Gastroesophageal sphincter (tissue), 3 donors: ENCODE measurements at regions not wholly inside any gene's neighbourhood (a gene's known extent, or its start where the extent isn't known, plus 50 kb on each side); places are given as distances from the start of the nearest gene placed in this dataset.

Source experiments
- EP300 ChIP-seq: sonication (generic); formaldehyde crosslinking; IDR thresholded peaks from one replicate; pipeline ENCODE4 v1.6.1; 2017; ENCODE audit warnings: antibody characterized with exemption, mild to moderate bottlenecking
- POLR2A ChIP-seq, 2 donors: fragments of 450-650 bp; IDR thresholded peaks; one replicate each; pipeline ENCODE4 v1.6.1; 2017; ENCODE audit warnings: antibody characterized with exemption in 2 of 2, mild to moderate bottlenecking in 2 of 2, moderate library complexity in 1 of 2
- POLR2AphosphoS5 ChIP-seq: sonication (generic); formaldehyde crosslinking; IDR thresholded peaks from one replicate; pipeline ENCODE4 v1.6.1; 2017; ENCODE audit warnings: antibody characterized with exemption
- TF ChIP-seq, protein P1 (sequence below), 4 experiments: fragments of 200-600 bp in 2 of 4; fragments of 450-650 bp in 2 of 4; sonication (generic) in 1 of 4; IDR thresholded peaks; one replicate each; pipeline ENCODE4 v1.5.1; 2017 to 2019; ENCODE audit warnings: antibody characterized with exemption in 4 of 4, mild to moderate bottlenecking in 2 of 4, moderate library complexity in 2 of 4

DNA sequence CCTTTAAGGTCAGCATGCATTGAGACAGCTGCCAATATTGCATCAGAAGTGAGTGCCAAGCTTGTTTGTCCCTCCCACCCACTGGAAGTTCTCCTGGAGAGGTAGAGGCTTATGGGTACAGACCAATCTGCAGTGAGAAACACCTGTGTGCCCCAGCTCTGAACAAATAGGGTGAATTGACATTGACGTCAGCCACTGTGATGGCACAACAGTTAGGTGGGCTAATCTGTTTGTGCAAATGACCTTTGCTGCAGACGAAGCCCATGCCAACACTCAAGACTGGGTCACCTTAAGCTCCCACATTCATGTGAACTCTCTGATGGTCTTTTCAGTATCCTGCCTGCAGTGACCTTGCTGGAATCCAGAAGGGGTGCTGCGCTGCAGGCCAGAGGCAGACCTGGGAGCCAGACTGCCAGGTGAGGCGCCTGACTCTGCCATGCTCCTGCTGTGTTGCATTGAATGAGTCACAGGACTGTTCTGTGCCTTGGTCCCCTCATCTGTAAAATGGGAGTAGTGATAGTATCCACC is 99.9 kb downstream of the ALDH8A1 start:
- TF ChIP-seq POLR2A (IDR thresholded peaks at IDR 0.05), result no peak
- TF ChIP-seq, protein P1, sequence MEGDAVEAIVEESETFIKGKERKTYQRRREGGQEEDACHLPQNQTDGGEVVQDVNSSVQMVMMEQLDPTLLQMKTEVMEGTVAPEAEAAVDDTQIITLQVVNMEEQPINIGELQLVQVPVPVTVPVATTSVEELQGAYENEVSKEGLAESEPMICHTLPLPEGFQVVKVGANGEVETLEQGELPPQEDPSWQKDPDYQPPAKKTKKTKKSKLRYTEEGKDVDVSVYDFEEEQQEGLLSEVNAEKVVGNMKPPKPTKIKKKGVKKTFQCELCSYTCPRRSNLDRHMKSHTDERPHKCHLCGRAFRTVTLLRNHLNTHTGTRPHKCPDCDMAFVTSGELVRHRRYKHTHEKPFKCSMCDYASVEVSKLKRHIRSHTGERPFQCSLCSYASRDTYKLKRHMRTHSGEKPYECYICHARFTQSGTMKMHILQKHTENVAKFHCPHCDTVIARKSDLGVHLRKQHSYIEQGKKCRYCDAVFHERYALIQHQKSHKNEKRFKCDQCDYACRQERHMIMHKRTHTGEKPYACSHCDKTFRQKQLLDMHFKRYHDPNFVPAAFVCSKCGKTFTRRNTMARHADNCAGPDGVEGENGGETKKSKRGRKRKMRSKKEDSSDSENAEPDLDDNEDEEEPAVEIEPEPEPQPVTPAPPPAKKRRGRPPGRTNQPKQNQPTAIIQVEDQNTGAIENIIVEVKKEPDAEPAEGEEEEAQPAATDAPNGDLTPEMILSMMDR (IDR thresholded peaks at IDR 0.05), result no peak
- no peak for TF ChIP-seq POLR2AphosphoS5
- TF ChIP-seq EP300, result no peak
